Mesenchymal stem cell (in vitro differentiated cells and primary cell): ENCODE measurements at regions not wholly inside any gene's neighbourhood (a gene's known extent, or its start where the extent isn't known, plus 50 kb on each side); places are given as distances from the start of the nearest gene placed in this dataset.

Source experiments
- DNase-seq: peaks from one replicate; pipeline ENCODE4 v3.0.0-alpha.2; 2013
- H2AFZ ChIP-seq: one replicate; pipeline ENCODE4 v1.6.1; 2013; ENCODE audit warnings: low read depth, mild to moderate bottlenecking, control low read depth, inconsistent platforms, low read length, moderate library complexity
- H2AK5ac ChIP-seq: 2 replicates; pipeline ENCODE4 v1.6.1; 2013; ENCODE audit warnings: low read length, moderate library complexity, mild to moderate bottlenecking, inconsistent platforms; ENCODE audit not compliant: severe bottlenecking
- H2BK120ac ChIP-seq: one replicate; pipeline ENCODE4 v1.6.1; 2013; ENCODE audit warnings: low read depth, mild to moderate bottlenecking, inconsistent platforms, low read length, moderate library complexity
- H2BK12ac ChIP-seq, 2 experiments: one replicate each; pipeline ENCODE4 v1.6.1; 2013; ENCODE audit warnings: inconsistent platforms in 2 of 2, low read length in 2 of 2, mild to moderate bottlenecking in 2 of 2, moderate library complexity in 2 of 2, control low read depth in 1 of 2
- H2BK15ac ChIP-seq: one replicate; pipeline ENCODE4 v1.6.1; 2013; ENCODE audit warnings: mild to moderate bottlenecking, low read depth, inconsistent platforms; ENCODE audit not compliant: poor library complexity, severe bottlenecking
- H2BK5ac ChIP-seq: 2 replicates; pipeline ENCODE4 v1.6.1; 2013; ENCODE audit warnings: low read depth, mild to moderate bottlenecking, low read length, control low read depth, inconsistent platforms; ENCODE audit not compliant: poor library complexity, severe bottlenecking
- H3K14ac ChIP-seq, 2 experiments: one replicate each; pipeline ENCODE4 v1.6.1; 2013; ENCODE audit warnings: inconsistent platforms in 2 of 2, low read length in 2 of 2, control low read depth in 1 of 2, mild to moderate bottlenecking in 1 of 2, moderate library complexity in 1 of 2
- H3K18ac ChIP-seq, 2 experiments: one replicate each; pipeline ENCODE4 v1.6.1; 2013; ENCODE audit warnings: inconsistent platforms in 2 of 2, low read length in 2 of 2, control low read depth in 1 of 2, low read depth in 1 of 2, mild to moderate bottlenecking in 1 of 2
- H3K23ac ChIP-seq, 2 experiments: one replicate each; pipeline ENCODE4 v1.6.1; 2013; ENCODE audit warnings: inconsistent platforms in 2 of 2, low read length in 2 of 2, mild to moderate bottlenecking in 2 of 2, moderate library complexity in 2 of 2, control low read depth in 1 of 2
- H3K27ac ChIP-seq: 2 replicates; pipeline ENCODE4 v1.5.1; 2013; ENCODE audit warnings: mild to moderate bottlenecking, moderate library complexity, low read length, control low read depth, inconsistent platforms; ENCODE audit not compliant: poor library complexity, severe bottlenecking
- H3K27me3 ChIP-seq, 2 experiments: 2 replicates each; pipeline versions ENCODE4 v1.6.1 to v1.7.0; 2013; ENCODE audit warnings: low read length in 2 of 2, mild to moderate bottlenecking in 2 of 2, moderate library complexity in 2 of 2, control low read depth in 1 of 2, inconsistent platforms in 1 of 2; ENCODE audit not compliant: control insufficient read depth in 1 of 2, insufficient read depth in 1 of 2
- H3K36me3 ChIP-seq, 2 experiments: 2 replicates each; pipeline versions ENCODE4 v1.6.1 to v1.7.0; 2013; ENCODE audit warnings: low read length in 2 of 2, control low read depth in 1 of 2, inconsistent platforms in 1 of 2, low read depth in 1 of 2, mild to moderate bottlenecking in 1 of 2; ENCODE audit not compliant: insufficient read depth in 2 of 2, control insufficient read depth in 1 of 2
- H3K4ac ChIP-seq, 2 experiments: one replicate each; pipeline ENCODE4 v1.6.1; 2013; ENCODE audit warnings: inconsistent platforms in 2 of 2, low read length in 2 of 2, mild to moderate bottlenecking in 2 of 2, moderate library complexity in 2 of 2, control low read depth in 1 of 2, low read depth in 1 of 2
- H3K4me1 ChIP-seq: 2 replicates; pipeline ENCODE4 v1.6.1; 2013; ENCODE audit warnings: low read depth, low read length, control low read depth; ENCODE audit not compliant: control insufficient read depth, insufficient read depth
- H3K4me2 ChIP-seq: 2 replicates; pipeline ENCODE4 v1.6.1; 2013; ENCODE audit warnings: low read length, mild to moderate bottlenecking, inconsistent platforms; ENCODE audit not compliant: poor library complexity, severe bottlenecking
- H3K4me3 ChIP-seq, 2 experiments: 2 replicates each; pipeline versions ENCODE4 v1.5.1 to v1.7.0; 2013; ENCODE audit warnings: low read length in 2 of 2, mild to moderate bottlenecking in 2 of 2, control low read depth in 1 of 2, low read depth in 1 of 2; ENCODE audit not compliant: insufficient read depth in 1 of 2
- H3K79me1 ChIP-seq: replicated peaks from 2 replicates; pipeline ENCODE4 v1.6.1; 2013; ENCODE audit warnings: mild to moderate bottlenecking, control low read depth, low read length, inconsistent platforms; ENCODE audit not compliant: poor library complexity, severe bottlenecking
- H3K9ac ChIP-seq: 2 replicates; pipeline ENCODE4 v1.7.0; 2013; ENCODE audit warnings: mild to moderate bottlenecking, low read length, moderate library complexity
- H3K9me3 ChIP-seq: 2 replicates; pipeline ENCODE4 v1.7.0; 2013; ENCODE audit warnings: mild to moderate bottlenecking, low read length; ENCODE audit not compliant: control insufficient read depth
- H4K8ac ChIP-seq: one replicate; pipeline ENCODE4 v1.6.1; 2013; ENCODE audit warnings: inconsistent platforms, mild to moderate bottlenecking, low read length, moderate library complexity
- H4K91ac ChIP-seq: one replicate; pipeline ENCODE4 v1.6.1; 2013; ENCODE audit warnings: mild to moderate bottlenecking, low read length, inconsistent platforms
- WGBS: methylation state at CpG from one replicate; pipeline ENCODE4 v1.1.7; 2013; ENCODE audit warnings: mixed read lengths; 5-methylcytosine and 5-hydroxymethylcytosine counted together

GRCh38 chr12:85448031-85448430 is 168.0 kb downstream of the ALX1 start:
- WGBS = 44% methylated on average over 1 of the region's 1 CpG

GRCh38 chr12:85448548-85449139 is 168.6 kb downstream of the ALX1 start:
- no peaks in the 10 kb centered on the region for H3K27me3 ChIP-seq
- H3K9me3 ChIP-seq = no peaks in the 10 kb centered on the region
- H4K8ac ChIP-seq = no peak overlapping the region
- H2BK5ac ChIP-seq = no peak overlapping the region
- no peak overlapping the region for H3K4me3 ChIP-seq
- no peaks in the 10 kb centered on the region for H3K36me3 ChIP-seq
- no peak overlapping the region for H3K4me2 ChIP-seq
- no peak overlapping the region for H2BK12ac ChIP-seq
- H3K4me1 ChIP-seq = peaks cover 4% of the 10 kb centered on the region
- H3K18ac ChIP-seq = no peak overlapping the region
- H2BK15ac ChIP-seq = no peak overlapping the region
- H3K9ac ChIP-seq = no peak overlapping the region
- no peaks in the 10 kb centered on the region for H3K79me1 ChIP-seq
- no peak overlapping the region for H2AFZ ChIP-seq
- H2BK120ac ChIP-seq = no peak overlapping the region
- H2AK5ac ChIP-seq = no peak overlapping the region
- no peak overlapping the region for H3K4ac ChIP-seq
- H4K91ac ChIP-seq = no peak overlapping the region
- no peak overlapping the region for H3K14ac ChIP-seq
- no peak for DNase-seq
- H3K27ac ChIP-seq = no peak overlapping the region
- no peak overlapping the region for H3K23ac ChIP-seq
- WGBS = no CpG with 5 or more reads among the region's 4 CpGs

More at GRCh38 chr12:85448031-85448430, 168.0 kb downstream of the ALX1 start:
- Histone ChIP-seq H4K8ac (no peak overlapping the region), H3K4me3 (no peak overlapping the region), H3K36me3 (no peaks in the 10 kb centered on the region), H3K79me1 (no peaks in the 10 kb centered on the region), H3K4me2 (no peak overlapping the region), H3K14ac (no peak overlapping the region), H4K91ac (no peak overlapping the region), H2BK12ac (no peak overlapping the region), H3K23ac (no peak overlapping the region), H3K18ac (no peak overlapping the region), H3K9ac (no peak overlapping the region), H2BK120ac (no peak overlapping the region), H3K9me3 (no peaks in the 10 kb centered on the region), H2BK5ac (no peak overlapping the region), H3K4me1 (peaks cover 4% of the 10 kb centered on the region), H2AFZ (no peak overlapping the region), H3K4ac (no peak overlapping the region), H2BK15ac (no peak overlapping the region), H2AK5ac (no peak overlapping the region), H3K27me3 (no peaks in the 10 kb centered on the region), H3K27ac (no peak overlapping the region)
- DNase-seq = no peak

DNA sequence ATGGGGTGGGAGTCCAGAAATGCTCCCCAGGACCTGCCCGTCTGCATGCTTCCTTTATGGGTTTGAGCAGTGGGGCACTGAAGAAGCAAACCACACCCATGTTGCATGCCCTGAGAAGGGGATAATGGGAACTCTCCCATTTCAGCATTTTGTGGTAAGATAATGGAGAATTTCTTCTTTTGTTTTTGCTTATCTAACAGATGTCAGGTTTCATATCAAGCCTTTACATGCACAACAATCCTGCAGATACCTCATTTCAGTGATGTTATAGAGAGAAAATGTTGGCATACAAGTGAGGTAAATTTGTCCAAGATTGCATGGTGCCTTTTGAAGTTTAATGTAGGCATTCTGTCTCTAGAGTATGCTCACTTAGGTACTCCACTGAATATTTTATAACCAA is 177.0 kb downstream of the ALX1 start:
- Histone ChIP-seq H3K9me3 (no peaks in the 10 kb centered on the region), H2BK120ac (no peak overlapping the region)

DNA sequence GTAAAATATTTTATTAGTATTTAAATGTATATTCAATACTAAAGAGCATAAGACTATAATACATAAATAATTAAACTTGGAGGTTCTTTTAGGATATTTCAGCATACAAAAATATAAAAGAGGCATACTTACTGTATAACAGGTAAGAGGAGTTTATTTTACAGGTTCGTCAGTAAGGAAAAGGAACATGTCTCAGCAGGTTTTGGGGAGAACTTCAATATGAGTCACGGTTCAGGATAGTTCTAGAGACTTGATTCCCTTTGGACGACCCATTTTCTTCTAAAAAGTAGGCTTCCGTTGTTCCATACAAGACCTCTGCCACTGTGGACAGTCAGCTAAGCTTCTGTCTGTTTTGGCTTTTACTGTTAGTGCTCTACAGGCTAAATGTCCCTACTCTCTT is 181.1 kb downstream of the ALX1 start:
- Histone ChIP-seq H2BK120ac (no peak overlapping the region), H3K18ac (no peak overlapping the region), H3K36me3 (no peaks in the 10 kb centered on the region), H3K27ac (no peak overlapping the region), H4K8ac (no peak overlapping the region), H3K4me2 (no peak overlapping the region), H2BK15ac (no peak overlapping the region), H2AFZ (no peak overlapping the region), H3K14ac (no peak overlapping the region), H3K23ac (no peak overlapping the region), H3K4me3 (no peak overlapping the region), H3K9me3 (no peaks in the 10 kb centered on the region), H3K79me1 (no peaks in the 10 kb centered on the region), H3K9ac (no peak overlapping the region), H4K91ac (no peak overlapping the region), H2BK12ac (no peak overlapping the region), H2BK5ac (no peak overlapping the region), H3K27me3 (no peaks in the 10 kb centered on the region), H3K4me1 (no peaks in the 10 kb centered on the region), H3K4ac (no peak overlapping the region), H2AK5ac (no peak overlapping the region)
- DNase-seq = no peak
- 96% methylated on average over 4 of the region's 4 CpGs for WGBS

More for the DNA sequence above, 177.0 kb downstream of the ALX1 start:
- Histone ChIP-seq H3K18ac (no peak overlapping the region), H2BK15ac (no peak overlapping the region), H3K14ac (no peak overlapping the region), H4K8ac (no peak overlapping the region), H3K4me3 (no peak overlapping the region), H3K36me3 (no peaks in the 10 kb centered on the region), H2AK5ac (no peak overlapping the region), H2AFZ (no peak overlapping the region), H2BK5ac (no peak overlapping the region), H3K27ac (no peak overlapping the region), H3K4ac (no peak overlapping the region), H3K9ac (no peak overlapping the region), H4K91ac (no peak overlapping the region), H2BK12ac (no peak overlapping the region), H3K4me2 (no peak overlapping the region), H3K27me3 (no peaks in the 10 kb centered on the region), H3K4me1 (no peaks in the 10 kb centered on the region), H3K79me1 (no peaks in the 10 kb centered on the region), H3K23ac (no peak overlapping the region)
- DNase-seq = no peak
- 93% methylated on average over 1 of the region's 1 CpG for WGBS
